HT-29 (cell line): ENCODE measurements at regions not wholly inside any gene's neighbourhood (a gene's known extent, or its start where the extent isn't known, plus 50 kb on each side); places are given as distances from the start of the nearest gene placed in this dataset.
A peak's percentile ranks its signal among the peaks of the same experiment; 100 is the strongest.

Source experiments
- DNase-seq: peaks from one replicate; pipeline ENCODE4 v3.0.0-alpha.2; 2015; ENCODE audit warnings: low spot score

DNA sequence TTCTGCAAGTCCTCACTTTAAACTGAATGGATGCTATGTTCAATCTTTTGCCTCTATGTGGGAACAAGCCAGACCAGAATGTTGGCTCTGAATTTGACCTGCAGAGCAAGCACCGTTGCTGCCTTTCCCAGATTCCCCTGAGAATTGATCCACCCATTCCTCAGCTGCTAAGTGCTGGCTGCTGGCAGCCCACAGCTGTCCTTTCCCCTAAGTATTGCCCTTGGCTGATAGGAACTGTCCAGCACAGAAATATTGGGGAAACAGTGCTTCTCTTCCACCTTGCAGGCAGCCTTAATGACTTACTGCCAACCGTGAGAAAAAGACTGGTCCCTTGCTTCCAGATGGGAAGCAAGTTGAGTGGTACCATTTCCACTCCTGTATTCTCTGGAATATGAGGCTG, 475.9 kb downstream of the PDHA2 start:
- no peak for DNase-seq

DNA sequence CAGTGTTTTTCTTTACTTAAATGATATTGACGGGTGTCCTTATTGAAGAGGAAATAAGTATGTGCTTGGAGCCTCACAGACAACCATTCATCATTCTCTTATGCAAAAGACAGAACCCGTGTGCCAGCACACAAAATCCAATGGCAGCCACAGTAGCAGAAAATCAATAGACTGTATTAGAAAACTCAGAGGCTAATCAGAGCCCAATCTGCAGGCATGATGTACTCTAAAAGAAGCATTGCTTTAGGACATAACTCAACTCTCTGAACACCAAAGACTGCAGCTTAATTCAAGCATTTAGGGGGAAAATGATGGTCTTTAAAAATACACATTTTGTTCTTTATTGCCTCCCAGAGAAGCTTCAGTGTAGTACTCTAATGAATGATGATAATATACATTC, 476.9 kb downstream of the PDHA2 start:
- DNase-seq = no peak

- DNase-seq = no peak
Observed at GRCh38 chr4:96317891-96318290, 478.0 kb downstream of the PDHA2 start.

DNA sequence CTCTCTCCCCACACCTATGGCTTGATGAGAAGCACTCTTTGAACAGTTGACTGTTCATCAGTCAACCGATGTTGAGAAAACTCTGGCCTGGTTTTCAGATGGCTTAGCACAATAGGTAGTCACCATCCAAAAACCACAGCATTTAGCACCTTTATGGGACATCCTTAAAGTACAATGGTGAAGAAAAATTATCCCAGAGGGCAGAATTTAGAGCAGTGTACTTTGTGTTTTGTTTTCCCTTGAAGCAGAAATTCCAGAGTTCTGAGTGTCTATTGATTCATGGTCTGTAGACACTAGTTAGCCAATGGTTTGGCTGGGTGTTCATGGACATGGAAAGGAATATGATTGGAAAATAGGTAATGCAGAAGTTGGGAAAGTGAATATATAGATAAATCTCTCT, 487.0 kb downstream of the PDHA2 start:
- no peak for DNase-seq

DNA sequence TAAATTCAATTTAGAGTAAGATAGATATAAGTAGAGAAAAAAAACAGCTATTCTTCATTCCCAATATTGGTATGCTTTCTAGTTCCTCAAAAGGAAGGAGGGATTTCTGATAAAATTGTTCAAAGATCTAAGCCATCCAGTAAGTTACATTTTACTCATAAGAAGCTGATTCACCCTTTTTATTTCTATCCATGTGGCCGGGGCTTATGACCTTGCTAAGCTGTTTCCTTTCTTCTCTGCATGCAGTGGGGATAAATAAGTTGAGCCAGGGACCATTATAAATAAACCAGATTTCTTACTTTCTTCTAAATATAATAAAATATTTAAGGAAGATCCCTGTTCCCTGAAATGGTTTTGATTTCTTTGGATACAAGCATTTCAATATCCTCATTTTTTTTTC, 502.3 kb downstream of the PDHA2 start:
- no peak for DNase-seq

GRCh38 chr4:96342790-96343455, 503.0 kb downstream of the PDHA2 start:
- no peak for DNase-seq

DNA sequence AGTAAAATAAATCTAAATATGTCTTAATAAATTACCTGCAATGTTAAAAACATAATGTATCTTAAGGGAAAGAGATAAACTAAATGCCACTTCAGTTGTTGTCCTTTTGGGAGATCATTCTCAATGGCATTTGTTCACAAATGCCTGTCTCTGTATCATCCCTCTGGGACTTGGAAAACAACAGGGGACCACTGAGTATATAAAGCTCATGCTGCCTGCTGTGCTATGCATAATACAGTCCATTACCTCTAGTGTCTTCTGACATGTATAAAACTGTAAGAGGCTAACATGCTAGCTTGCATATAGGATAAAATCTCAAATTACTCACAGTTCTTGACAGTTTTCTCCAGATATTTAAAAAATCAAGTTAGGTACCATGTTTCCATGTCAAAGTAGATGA, 503.9 kb downstream of the PDHA2 start:
- DNase-seq = no peak

- no peak for DNase-seq
Observed at GRCh38 chr4:96347582-96347981, 507.7 kb downstream of the PDHA2 start.

DNA sequence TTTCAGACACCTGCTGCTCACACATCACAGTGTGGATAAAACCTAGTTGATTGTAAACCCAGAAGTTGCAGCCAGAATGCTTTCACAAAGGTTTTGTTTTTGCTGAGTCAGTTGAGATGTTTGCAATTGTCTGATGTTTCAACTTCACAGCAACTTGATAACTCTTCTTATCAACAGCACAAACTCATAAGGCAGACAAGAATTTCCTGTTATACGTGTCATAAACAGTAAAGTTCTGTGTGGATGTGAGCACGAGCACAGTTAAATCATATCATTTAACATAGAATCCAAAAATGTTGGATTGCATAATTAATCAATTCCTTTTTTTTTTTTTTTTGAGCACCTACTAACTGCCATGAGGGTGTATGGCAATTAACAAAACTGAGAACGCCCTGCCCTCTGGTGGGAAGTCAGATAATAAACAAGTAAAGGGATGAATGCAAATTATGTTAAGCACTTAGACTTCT, 512.2 kb downstream of the PDHA2 start:
- DNase-seq = peak; percentile 35

DNA sequence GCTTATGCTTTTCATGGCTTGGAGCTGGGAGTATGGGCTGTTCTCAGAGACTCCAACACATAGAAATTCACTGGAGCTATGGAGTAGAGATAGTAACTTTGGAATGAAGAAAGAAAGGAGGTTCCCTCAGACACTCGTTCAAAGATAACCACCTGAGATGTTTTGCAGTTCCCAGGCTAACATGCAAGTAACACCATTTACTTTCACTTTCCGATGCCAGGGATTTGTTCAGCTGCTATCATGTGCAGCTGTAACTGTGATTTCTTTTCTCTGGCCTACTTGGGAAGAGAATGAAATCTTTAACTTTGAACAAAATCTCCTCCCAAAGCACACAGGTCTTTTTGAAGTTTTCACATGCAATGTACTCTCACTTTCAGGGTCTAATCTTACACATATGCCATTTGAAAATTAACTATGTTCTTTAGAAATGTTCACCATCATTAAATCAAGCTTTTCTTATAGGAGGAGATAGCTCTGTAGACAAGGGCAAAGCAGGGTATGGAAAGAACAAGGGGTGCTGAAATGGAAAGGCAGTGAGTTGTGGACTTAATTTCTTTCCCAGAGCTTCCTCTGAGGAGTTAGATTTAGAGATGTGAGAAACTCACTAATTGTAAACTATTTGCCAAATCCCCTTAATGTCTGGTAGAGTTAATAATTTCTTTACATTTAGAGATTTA, 514.3 kb downstream of the PDHA2 start:
- no peak for DNase-seq

- DNase-seq = no peak
Observed at GRCh38 chr4:96355414-96355813, 515.5 kb downstream of the PDHA2 start.

DNA sequence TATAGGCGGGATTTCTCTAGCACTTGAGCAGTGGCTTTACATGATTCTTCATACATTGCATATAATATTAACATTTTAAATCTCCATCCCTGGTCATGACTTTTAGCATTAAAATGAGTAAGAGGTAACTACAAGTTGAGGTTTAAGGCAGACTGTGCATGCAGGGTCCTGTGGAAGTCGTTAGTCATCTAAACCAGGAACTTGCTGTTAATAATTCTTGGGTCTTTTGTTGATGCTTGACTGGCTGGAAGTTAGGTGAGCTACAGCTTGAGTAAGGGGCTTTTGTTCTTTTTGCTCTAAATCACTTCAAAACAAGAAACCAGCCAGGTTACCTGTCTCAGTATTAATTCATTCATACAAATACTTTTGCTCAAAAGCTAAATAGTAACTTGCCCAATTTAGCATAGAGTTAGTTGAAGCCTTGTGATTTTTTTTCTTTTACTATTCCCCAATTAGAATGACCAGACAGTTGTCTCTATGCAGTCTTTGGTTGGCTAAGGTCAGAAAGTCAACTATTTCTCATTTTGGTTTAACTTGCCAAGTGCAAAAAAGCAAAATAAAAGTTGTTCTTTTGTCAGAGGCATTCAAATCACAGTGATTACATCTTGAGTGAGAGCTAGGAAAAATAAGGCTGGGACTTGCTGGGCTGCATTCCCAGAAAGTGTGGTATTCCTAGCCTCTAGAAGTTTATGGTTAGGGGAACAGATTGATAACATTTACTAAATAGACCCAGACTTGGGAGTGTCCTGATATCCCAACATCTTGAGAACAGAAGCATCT, 516.9 kb downstream of the PDHA2 start:
- DNase-seq = no peak

DNA sequence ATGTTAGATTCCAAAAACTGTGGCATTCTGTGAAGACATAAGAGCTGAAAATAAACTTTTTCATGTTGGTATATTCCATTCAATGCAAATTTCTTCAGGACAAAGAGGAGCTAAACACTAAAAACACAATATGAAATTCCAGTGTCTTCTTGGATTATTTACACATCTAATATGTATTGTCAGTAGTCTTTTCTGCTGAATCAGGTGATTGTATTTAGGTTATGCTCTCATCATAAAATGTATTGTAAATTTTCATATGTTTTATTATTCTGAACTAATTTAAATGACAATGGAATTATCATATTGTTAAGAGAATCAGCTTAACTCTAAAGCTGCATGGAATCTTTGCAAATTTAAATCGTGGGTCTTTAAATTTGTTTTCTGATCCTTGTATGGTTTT, 526.7 kb downstream of the PDHA2 start:
- DNase-seq = no peak

- DNase-seq = no peak
Observed at GRCh38 chr4:96375367-96375766, 535.5 kb downstream of the PDHA2 start.

GRCh38 chr4:96379524-96379923, 539.6 kb downstream of the PDHA2 start:
- no peak for DNase-seq

- no peak for DNase-seq
Observed at GRCh38 chr4:96380106-96380505, 540.2 kb downstream of the PDHA2 start.

GRCh38 chr4:96383349-96383748, 543.5 kb downstream of the PDHA2 start:
- no peak for DNase-seq

DNA sequence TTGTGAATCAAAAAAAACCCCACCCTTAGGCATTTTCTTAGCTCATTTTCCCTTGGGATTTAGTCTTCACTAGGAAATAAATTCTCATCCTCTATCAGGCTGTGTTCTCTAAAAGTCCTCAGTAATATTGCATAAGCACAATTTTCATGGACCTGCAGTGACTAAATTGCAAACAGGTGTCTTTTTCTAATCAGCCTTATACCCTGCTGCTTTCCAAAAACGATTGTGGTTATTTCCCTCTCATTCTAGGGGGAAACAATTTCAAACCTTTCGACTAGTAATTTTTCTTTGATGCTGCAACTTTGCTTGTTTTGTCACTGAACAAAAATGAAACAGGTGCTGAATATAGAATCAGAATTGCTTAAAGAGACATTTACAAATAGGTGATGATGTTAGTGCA, 549.9 kb downstream of the PDHA2 start:
- DNase-seq = no peak

GRCh38 chr4:96390404-96390803, 550.5 kb downstream of the PDHA2 start:
- DNase-seq = no peak

GRCh38 chr4:96395747-96396146, 555.9 kb downstream of the PDHA2 start:
- DNase-seq = no peak

- DNase-seq = no peak
Observed at GRCh38 chr4:96406742-96407141, 566.8 kb downstream of the PDHA2 start.

DNA sequence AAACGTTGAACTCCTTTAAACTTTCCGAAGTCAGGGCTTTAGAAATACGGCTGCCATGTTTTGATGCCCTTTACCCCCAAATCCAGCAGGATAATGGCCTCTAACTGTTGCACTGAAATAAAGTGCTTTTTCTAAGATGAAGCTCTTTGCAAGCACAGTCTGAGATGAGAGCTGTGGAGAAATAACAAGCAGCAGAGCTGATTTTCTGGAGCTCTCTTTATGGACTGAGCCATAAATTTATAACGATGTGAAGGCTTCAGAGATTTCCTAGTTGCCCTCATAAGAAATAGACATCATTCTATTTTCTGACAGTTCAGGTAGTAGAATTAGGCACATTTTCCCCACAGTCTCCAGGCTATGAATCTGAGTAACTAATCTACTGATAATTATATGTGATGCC, 567.3 kb downstream of the PDHA2 start:
- DNase-seq = no peak
